Mammary epithelial cell (primary cell): ENCODE measurements at regions not wholly inside any gene's neighbourhood (a gene's known extent, or its start where the extent isn't known, plus 50 kb on each side); places are given as distances from the start of the nearest gene placed in this dataset.

Source experiments
- CTCF ChIP-seq, 2 donors: IDR thresholded peaks in 1 of 2; conservative IDR thresholded peaks in 1 of 2; 2 replicates each; pipeline ENCODE4 v1.5.1; 2011 to 2012; ENCODE audit warnings: inconsistent platforms in 2 of 2, low read length in 2 of 2, mild to moderate bottlenecking in 2 of 2, control low read depth in 1 of 2, low read depth in 1 of 2; ENCODE audit not compliant: insufficient read depth in 1 of 2; ENCODE audit errors: extremely low read depth in 1 of 2
- EZH2 ChIP-seq: IDR thresholded peaks from 2 replicates; pipeline ENCODE4 v1.6.1; 2012; ENCODE audit warnings: low read length, inconsistent platforms, borderline replicate concordance

- TF ChIP-seq EZH2 (no peak), CTCF (conservative IDR thresholded peaks at IDR 0.05 in 1 of 2, IDR thresholded peaks at IDR 0.05 in 1 of 2; ENCODE audit: extremely low read depth in 1 of 2, insufficient read depth in 1 of 2, low read depth in 1 of 2, low read length in 2 of 2) (no peak)
Observed at GRCh38 chr5:108541836-108542235, 159.9 kb upstream of the FBXL17 start.
